Stimulated activated CD4-positive, alpha-beta T cell treated with anti-CD3 and anti-CD28 coated beads, Interleukin-2, amount 100 ng/mL, for 4 hours (primary cell): ENCODE measurements at regions not wholly inside any gene's neighbourhood (a gene's known extent, or its start where the extent isn't known, plus 50 kb on each side); places are given as distances from the start of the nearest gene placed in this dataset.
A peak's percentile ranks its signal among the peaks of the same experiment; 100 is the strongest.
"Not testable (repeated sequence)": the region's sequence is repeated elsewhere in the genome, so short reads cannot be mapped to it uniquely, and the experiment has no call there.

ENCODE experiments used
- DNase-seq: peaks from one replicate; pipeline ENCODE4 v3.0.0-alpha.2; 2020; ENCODE audit warnings: low read depth

- DNase-seq, result no peak
Observed at GRCh38 chr10:27388761-27389399, 115.2 kb upstream of the RAB18 start.

GRCh38 chr10:27383595-27384542 lies 120.2 kb upstream of the RAB18 start:
- no peak for DNase-seq

- no peak for DNase-seq
Observed at GRCh38 chr10:27382176-27382575, 121.9 kb upstream of the RAB18 start.

- no peak for DNase-seq
Observed at GRCh38 chr10:27380929-27381358, 123.2 kb upstream of the RAB18 start.

GRCh38 chr10:27379041-27379440 lies 125.1 kb upstream of the RAB18 start:
- not testable (repeated sequence) for DNase-seq

- no peak for DNase-seq
Observed at GRCh38 chr10:27373566-27374160, 130.4 kb upstream of the RAB18 start.

GRCh38 chr10:27372095-27372494 lies 131.5 kb upstream of the ACBD5 start:
- no peak for DNase-seq

GRCh38 chr10:27371375-27371774 lies 130.8 kb upstream of the ACBD5 start:
- not testable (repeated sequence) for DNase-seq

GRCh38 chr10:27369880-27370279 lies 129.3 kb upstream of the ACBD5 start:
- no peak for DNase-seq

- no peak for DNase-seq
Observed at GRCh38 chr10:27368706-27369105, 128.1 kb upstream of the ACBD5 start.

- no peak for DNase-seq
Observed at GRCh38 chr10:27366769-27367168, 126.2 kb upstream of the ACBD5 start.

GRCh38 chr10:27364028-27364427 lies 123.4 kb upstream of the ACBD5 start:
- DNase-seq, result no peak

- peak; percentile 78 for DNase-seq
Observed at GRCh38 chr10:27360581-27361172, 120.1 kb upstream of the ACBD5 start.

- DNase-seq, result no peak
Observed at GRCh38 chr10:27359792-27360355, 119.3 kb upstream of the ACBD5 start.

- no peak for DNase-seq
Observed at GRCh38 chr10:27356738-27357137, 116.1 kb upstream of the ACBD5 start.

GRCh38 chr10:27355918-27356573 lies 115.4 kb upstream of the ACBD5 start:
- no peak for DNase-seq

GRCh38 chr10:27354643-27355270 lies 114.2 kb upstream of the ACBD5 start:
- DNase-seq, result not testable (repeated sequence)

GRCh38 chr10:27354100-27354499 lies 113.5 kb upstream of the ACBD5 start:
- not testable (repeated sequence) for DNase-seq

- no peak for DNase-seq
Observed at GRCh38 chr10:27349987-27350386, 109.4 kb upstream of the ACBD5 start.

- not testable (repeated sequence) for DNase-seq
Observed at GRCh38 chr10:27347827-27348207, 107.2 kb upstream of the ACBD5 start.

GRCh38 chr10:27345455-27345920 lies 104.9 kb upstream of the ACBD5 start:
- no peak for DNase-seq
